HCT116 (cell line): ENCODE measurements at regions not wholly inside any gene's neighbourhood (a gene's known extent, or its start where the extent isn't known, plus 50 kb on each side); places are given as distances from the start of the nearest gene placed in this dataset.

Experiments
- ATAC-seq: fragments of 200-7000 bp; cut with Tn5 transposase; 2 replicates; pipeline ENCODE4 v1.9.1; 2020; ENCODE audit warnings: mild to moderate bottlenecking, moderate library complexity
- BruUV-seq: library from RNA; stranded (reverse); fragments of 400-500 nt; replicated peaks from 2 replicates; lab custom pipeline; 2021; lab: Mats Ljungman, UMichigan
- CTCF ChIA-PET: fragments of 300-600 bp; sonication (Branson Sonifier 250); formaldehyde crosslinking; loops from one replicate; lab custom pipeline; 2021; ENCODE audit warnings: antibody characterized with exemption; lab: Charles Lee
- POLR2A ChIA-PET: fragments of 300-600, 350-600 bp; sonication (Branson Sonifier 250); formaldehyde crosslinking; loops from one replicate; lab custom pipeline; 2021; ENCODE audit warnings: antibody characterized with exemption; lab: Charles Lee
- RAD21 ChIA-PET, 2 experiments: fragments of 300-600 bp; sonication (Branson Sonifier 250); formaldehyde crosslinking; loops; one replicate each; lab custom pipeline; 2023; ENCODE audit warnings: low total read pairs in 2 of 2; ENCODE audit not compliant: uncharacterized antibody in 2 of 2, unreplicated experiment in 2 of 2, low non-redundant PET in 1 of 2; lab: Charles Lee
- DNase-seq: peaks from one replicate; pipeline ENCODE4 v3.0.0-alpha.2; 2010; ENCODE audit warnings: low read depth, low spot score
- H2AFZ ChIP-seq: fragments of 200-600 bp; shearing (Covaris generic), sonication (generic); 2 replicates; pipeline ENCODE4 v1.6.1; 2017; ENCODE audit warnings: low read depth, mixed run types, mixed read lengths, antibody characterized with exemption, low read length; ENCODE audit not compliant: poor library complexity, severe bottlenecking
- H3K27ac ChIP-seq: 2 replicates; pipeline ENCODE4 v1.5.1; 2012; ENCODE audit warnings: low read depth, low read length
- H3K27me3 ChIP-seq: fragments of 200-600 bp; sonication (generic); 2 replicates; pipeline ENCODE4 v1.6.1; 2016; ENCODE audit warnings: mixed run types, low read length, mixed read lengths; ENCODE audit not compliant: insufficient read depth
- H3K36me3 ChIP-seq, 2 experiments: fragments of 200-500 bp in 1 of 2; fragments of 200-600 bp in 1 of 2; sonication (Bioruptor generic) in 1 of 2; sonication (generic) in 1 of 2; 2 replicates each; pipeline versions ENCODE4 v1.5.1 to v1.6.1; 2014 to 2016; ENCODE audit warnings: low read length in 2 of 2, inconsistent platforms in 1 of 2, mixed read lengths in 1 of 2, mixed run types in 1 of 2; ENCODE audit not compliant: insufficient read depth in 2 of 2, control insufficient read depth in 1 of 2
- H3K4me1 ChIP-seq, 2 experiments: fragments of 200-600 bp in 1 of 2; sonication (generic) in 1 of 2; 2 replicates each; pipeline versions ENCODE4 v1.5.1 to v1.6.1; 2012 to 2017; ENCODE audit warnings: low read length in 2 of 2, inconsistent platforms in 1 of 2, mild to moderate bottlenecking in 1 of 2, mixed read lengths in 1 of 2, mixed run types in 1 of 2, moderate library complexity in 1 of 2; ENCODE audit not compliant: insufficient read depth in 2 of 2, control insufficient read depth in 1 of 2
- H3K4me2 ChIP-seq: fragments of 200-600 bp; sonication (generic); 2 replicates; pipeline ENCODE4 v1.6.1; 2017; ENCODE audit warnings: mixed run types, low read length, mixed read lengths
- H3K4me3 ChIP-seq, 2 experiments: fragments of 200-600 bp in 1 of 2; sonication (generic) in 1 of 2; replicated peaks in 1 of 2; 2 replicates each; pipeline ENCODE4 v1.5.1; 2011 to 2016; ENCODE audit warnings: low read length in 2 of 2, control low read depth in 1 of 2, low read depth in 1 of 2, mild to moderate bottlenecking in 1 of 2, mixed read lengths in 1 of 2, mixed run types in 1 of 2
- H3K79me2 ChIP-seq: fragments of 200-600 bp; sonication (generic); 2 replicates; pipeline ENCODE4 v1.6.1; 2017; ENCODE audit warnings: mild to moderate bottlenecking, mixed run types, low read length, moderate library complexity, mixed read lengths; ENCODE audit not compliant: insufficient read depth
- H3K9ac ChIP-seq: fragments of 200-600 bp; sonication (generic); 2 replicates; pipeline ENCODE4 v1.6.1; 2016; ENCODE audit warnings: low read length, mixed read lengths
- H3K9me2 ChIP-seq: fragments of 200-600 bp; sonication (generic), shearing (Covaris generic); 2 replicates; pipeline ENCODE4 v1.6.1; 2017; ENCODE audit warnings: mixed run types, mild to moderate bottlenecking, moderate library complexity; ENCODE audit not compliant: insufficient read depth
- H3K9me3 ChIP-seq, 2 experiments: fragments of 200-500 bp in 1 of 2; fragments of 200-600 bp in 1 of 2; sonication (Bioruptor generic) in 1 of 2; sonication (generic) in 1 of 2; 2 replicates each; pipeline ENCODE4 v1.6.1; 2014 to 2017; ENCODE audit warnings: low read length in 2 of 2, mixed read lengths in 2 of 2, inconsistent platforms in 1 of 2, low read depth in 1 of 2, mild to moderate bottlenecking in 1 of 2, mixed run types in 1 of 2, moderate library complexity in 1 of 2; ENCODE audit not compliant: control insufficient read depth in 1 of 2, insufficient read depth in 1 of 2
- H4K20me1 ChIP-seq: fragments of 200-600 bp; sonication (generic), shearing (Covaris generic); 2 replicates; pipeline ENCODE4 v1.6.1; 2017; ENCODE audit warnings: mixed run types, mild to moderate bottlenecking, moderate library complexity; ENCODE audit not compliant: insufficient read depth
- CEBPB ChIP-seq: IDR thresholded peaks from 2 replicates; pipeline ENCODE4 v1.6.1; 2012; ENCODE audit warnings: low read depth
- EGR1 ChIP-seq: IDR thresholded peaks from 2 replicates; pipeline ENCODE4 v1.6.1; 2012; ENCODE audit warnings: low read depth
- ELF1 ChIP-seq: IDR thresholded peaks from 2 replicates; pipeline ENCODE4 v1.6.1; 2012; ENCODE audit warnings: low read depth, borderline replicate concordance
- EZH2 ChIP-seq: fragments of 200-600 bp; sonication (generic); IDR thresholded peaks from 2 replicates; pipeline ENCODE4 v1.6.1; 2017; ENCODE audit warnings: antibody characterized with exemption, mixed run types
- MAX ChIP-seq: IDR thresholded peaks from 2 replicates; pipeline ENCODE4 v1.6.1; 2012
- RAD21 ChIP-seq: IDR thresholded peaks from 2 replicates; pipeline ENCODE4 v1.6.1; 2012; ENCODE audit warnings: low read depth, mild to moderate bottlenecking
- SRF ChIP-seq: IDR thresholded peaks from 2 replicates; pipeline ENCODE4 v1.6.1; 2012; ENCODE audit warnings: low read depth
- ZFX ChIP-seq: fragments of 450-650 bp; IDR thresholded peaks from 2 replicates; pipeline ENCODE4 v1.6.1; 2017
- intact Hi-C: fragments of 100-400 bp; cut with micrococcal nuclease; formaldehyde crosslinking; loops from 2 replicates; pipeline ENCODE4 v1.10.0; 2022
- TF ChIP-seq, protein P1 (sequence below): IDR thresholded peaks from 2 replicates; pipeline ENCODE4 v1.6.1; 2011; ENCODE audit warnings: mild to moderate bottlenecking, low read length, moderate library complexity; ENCODE audit not compliant: insufficient replicate concordance; ENCODE audit errors: extremely low read depth
- TF ChIP-seq, protein P2 (sequence below), 3 experiments: fragments of 200-600 bp in 1 of 3; sonication (generic) in 1 of 3; IDR thresholded peaks in 2 of 3; conservative IDR thresholded peaks in 1 of 3; 2 replicates each; pipeline ENCODE4 v1.5.1; 2012 to 2017; ENCODE audit warnings: low read depth in 2 of 3, low read length in 2 of 3, antibody characterized with exemption in 1 of 3, borderline replicate concordance in 1 of 3, control low read depth in 1 of 3, mild to moderate bottlenecking in 1 of 3, mixed read lengths in 1 of 3, mixed run types in 1 of 3, moderate library complexity in 1 of 3; ENCODE audit not compliant: insufficient read depth in 1 of 3

DNA sequence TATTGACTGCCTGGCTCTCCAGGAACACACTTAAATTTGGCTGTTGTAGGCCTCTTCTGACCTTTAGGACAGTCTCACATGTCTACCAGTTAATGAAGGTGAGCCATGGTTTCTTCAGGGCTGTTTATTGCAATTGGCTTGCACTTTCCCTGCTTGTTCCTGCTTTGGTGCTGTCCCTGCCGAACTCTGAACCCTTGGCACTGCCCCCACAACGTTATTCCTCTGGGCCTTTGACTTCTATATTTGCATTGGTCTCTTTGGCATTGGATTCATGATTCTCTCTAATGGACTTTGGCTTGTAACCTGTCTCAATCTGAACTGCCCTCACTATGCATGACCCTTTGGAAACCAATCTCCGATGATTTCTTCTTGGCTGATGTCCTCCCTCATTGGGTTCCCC lies 299.4 kb downstream of the UTP18 start:
- no peaks in the 10 kb centered on the region for H3K4me1 ChIP-seq
- RAD21 ChIA-PET, result no interaction called here
- H3K27me3 ChIP-seq, result peaks cover 75% of the 10 kb centered on the region
- no peak overlapping the region for H3K4me3 ChIP-seq
- no peaks in the 10 kb centered on the region for H3K9me2 ChIP-seq
- no peaks in the 10 kb centered on the region for H3K36me3 ChIP-seq
- H3K9ac ChIP-seq, result no peak overlapping the region
- H3K9me3 ChIP-seq, result no peaks in the 10 kb centered on the region
- H3K27ac ChIP-seq, result no peak overlapping the region
- CTCF ChIA-PET, result no interaction called here
- intact Hi-C loops, result no loop called here
- ATAC-seq (no peak), DNase-seq (no peak)
- TF ChIP-seq ELF1 (no peak), MAX (no peak), EZH2 (no peak), SRF (no peak), CEBPB (no peak), EGR1 (no peak), ZFX (no peak), RAD21 (no peak)
- TF ChIP-seq, protein P1, sequence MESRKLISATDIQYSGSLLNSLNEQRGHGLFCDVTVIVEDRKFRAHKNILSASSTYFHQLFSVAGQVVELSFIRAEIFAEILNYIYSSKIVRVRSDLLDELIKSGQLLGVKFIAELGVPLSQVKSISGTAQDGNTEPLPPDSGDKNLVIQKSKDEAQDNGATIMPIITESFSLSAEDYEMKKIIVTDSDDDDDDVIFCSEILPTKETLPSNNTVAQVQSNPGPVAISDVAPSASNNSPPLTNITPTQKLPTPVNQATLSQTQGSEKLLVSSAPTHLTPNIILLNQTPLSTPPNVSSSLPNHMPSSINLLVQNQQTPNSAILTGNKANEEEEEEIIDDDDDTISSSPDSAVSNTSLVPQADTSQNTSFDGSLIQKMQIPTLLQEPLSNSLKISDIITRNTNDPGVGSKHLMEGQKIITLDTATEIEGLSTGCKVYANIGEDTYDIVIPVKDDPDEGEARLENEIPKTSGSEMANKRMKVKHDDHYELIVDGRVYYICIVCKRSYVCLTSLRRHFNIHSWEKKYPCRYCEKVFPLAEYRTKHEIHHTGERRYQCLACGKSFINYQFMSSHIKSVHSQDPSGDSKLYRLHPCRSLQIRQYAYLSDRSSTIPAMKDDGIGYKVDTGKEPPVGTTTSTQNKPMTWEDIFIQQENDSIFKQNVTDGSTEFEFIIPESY, result no peak
- TF ChIP-seq, protein P2, sequence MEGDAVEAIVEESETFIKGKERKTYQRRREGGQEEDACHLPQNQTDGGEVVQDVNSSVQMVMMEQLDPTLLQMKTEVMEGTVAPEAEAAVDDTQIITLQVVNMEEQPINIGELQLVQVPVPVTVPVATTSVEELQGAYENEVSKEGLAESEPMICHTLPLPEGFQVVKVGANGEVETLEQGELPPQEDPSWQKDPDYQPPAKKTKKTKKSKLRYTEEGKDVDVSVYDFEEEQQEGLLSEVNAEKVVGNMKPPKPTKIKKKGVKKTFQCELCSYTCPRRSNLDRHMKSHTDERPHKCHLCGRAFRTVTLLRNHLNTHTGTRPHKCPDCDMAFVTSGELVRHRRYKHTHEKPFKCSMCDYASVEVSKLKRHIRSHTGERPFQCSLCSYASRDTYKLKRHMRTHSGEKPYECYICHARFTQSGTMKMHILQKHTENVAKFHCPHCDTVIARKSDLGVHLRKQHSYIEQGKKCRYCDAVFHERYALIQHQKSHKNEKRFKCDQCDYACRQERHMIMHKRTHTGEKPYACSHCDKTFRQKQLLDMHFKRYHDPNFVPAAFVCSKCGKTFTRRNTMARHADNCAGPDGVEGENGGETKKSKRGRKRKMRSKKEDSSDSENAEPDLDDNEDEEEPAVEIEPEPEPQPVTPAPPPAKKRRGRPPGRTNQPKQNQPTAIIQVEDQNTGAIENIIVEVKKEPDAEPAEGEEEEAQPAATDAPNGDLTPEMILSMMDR (IDR thresholded peaks at IDR 0.05 in 2 of 3, conservative IDR thresholded peaks at IDR 0.05 in 1 of 3; ENCODE audit: borderline replicate concordance in 1 of 3, insufficient read depth in 1 of 3, low read depth in 2 of 3, low read length in 2 of 3), result no peak
- H3K79me2 ChIP-seq, result no peaks in the 10 kb centered on the region
- BruUV-seq, result no TSS peak
- H4K20me1 ChIP-seq, result no peaks in the 10 kb centered on the region
- POLR2A ChIA-PET, result no interaction called here
- no peak overlapping the region for H3K4me2 ChIP-seq
- no peak overlapping the region for H2AFZ ChIP-seq
